Prostate gland (tissue), 2 donors: ENCODE measurements at regions not wholly inside any gene's neighbourhood (a gene's known extent, or its start where the extent isn't known, plus 50 kb on each side); places are given as distances from the start of the nearest gene placed in this dataset.

Experiments used
- DNase-seq: peaks from one replicate; pipeline ENCODE4 v3.0.0-alpha.2; 2019; ENCODE audit warnings: low spot score
- H3K27ac ChIP-seq, 2 donors: fragments of 200-600 bp; sonication (generic); 2 replicates each; pipeline ENCODE4 v1.5.1; 2017 to 2019
- H3K27me3 ChIP-seq: fragments of 200-600 bp; sonication (generic); replicated peaks from 2 replicates; pipeline ENCODE4 v1.5.1; 2019; ENCODE audit not compliant: insufficient read depth
- H3K36me3 ChIP-seq, 2 donors: fragments of 200-600 bp; sonication (generic); 1 replicate in 1 of 2; 2 replicates in 1 of 2; pipeline versions ENCODE4 v1.5.1 to v1.8.1; 2017 to 2019
- H3K4me1 ChIP-seq: fragments of 200-600 bp; sonication (generic); replicated peaks from 2 replicates; pipeline ENCODE4 v1.5.1; 2019
- H3K4me3 ChIP-seq, 2 donors: fragments of 200-600 bp; sonication (generic); 2 replicates each; pipeline ENCODE4 v1.5.1; 2017 to 2019
- H3K9me3 ChIP-seq: fragments of 200-600 bp; sonication (generic); 2 replicates; pipeline ENCODE4 v1.5.1; 2017
- CTCF ChIP-seq, 4 experiments: fragments of 200-600 bp in 2 of 4; fragments of 450-650 bp in 2 of 4; sonication (generic) in 2 of 4; IDR thresholded peaks; 1 replicate in 3 of 4; 2 replicates in 1 of 4; pipeline ENCODE4 v1.5.1; 2016 to 2019; ENCODE audit warnings: antibody characterized with exemption in 4 of 4, mild to moderate bottlenecking in 2 of 4, moderate library complexity in 2 of 4
- POLR2A ChIP-seq: fragments of 450-650 bp; IDR thresholded peaks from one replicate; pipeline ENCODE4 v1.6.1; 2016; ENCODE audit warnings: antibody characterized with exemption, mild to moderate bottlenecking
- POLR2AphosphoS5 ChIP-seq: sonication (generic); formaldehyde crosslinking; IDR thresholded peaks from one replicate; pipeline ENCODE4 v1.6.1; 2017; ENCODE audit warnings: antibody characterized with exemption
- WGBS: methylation state at CpG from one replicate; pipeline ENCODE4 v1.1.5; 2018; 5-methylcytosine and 5-hydroxymethylcytosine counted together
- intact Hi-C: fragments of 100-400 bp; cut with DNase I; formaldehyde crosslinking; loops from one replicate; pipeline ENCODE4 v1.14.2; 2022

- DNase-seq: no peak
- no peak overlapping the region for H3K4me3 ChIP-seq
- 90% methylated on average over 4 of the region's 4 CpGs for WGBS
- H3K9me3 ChIP-seq: no peaks in the 10 kb centered on the region
- H3K36me3 ChIP-seq: no peaks in the 10 kb centered on the region
- no peaks in the 10 kb centered on the region for H3K27me3 ChIP-seq
- H3K27ac ChIP-seq: no peak overlapping the region
- intact Hi-C loops: no loop called here
- TF ChIP-seq POLR2AphosphoS5: no peak
- TF ChIP-seq CTCF (IDR thresholded peaks at IDR 0.05): no peak
- no peak for TF ChIP-seq POLR2A
- H3K4me1 ChIP-seq: no peaks in the 10 kb centered on the region
Measured at GRCh38 chr1:94714552-94714951, 105.6 kb upstream of the SLC44A3 start.

- 96% methylated on average over 5 of the region's 5 CpGs for WGBS
- Histone ChIP-seq H3K4me3 (no peak overlapping the region), H3K27ac (peak overlapping the region in 1 of 2 donors; percentile 28), H3K9me3 (no peaks in the 10 kb centered on the region), H3K27me3 (no peaks in the 10 kb centered on the region), H3K36me3 (no peaks in the 10 kb centered on the region), H3K4me1 (no peaks in the 10 kb centered on the region)
- no peak for DNase-seq
- no peak for TF ChIP-seq CTCF (IDR thresholded peaks at IDR 0.05)
- no peak for TF ChIP-seq POLR2A
- TF ChIP-seq POLR2AphosphoS5: no peak
- intact Hi-C loops: no loop called here
Measured at GRCh38 chr1:94714152-94714551, 106.0 kb upstream of the SLC44A3 start.

- no peaks in the 10 kb centered on the region for H3K9me3 ChIP-seq
- peak; percentile 37 for DNase-seq
- peak overlapping the region in 1 of 2 donors; percentile 28 for H3K27ac ChIP-seq
- no peak overlapping the region for H3K4me3 ChIP-seq
- no peaks in the 10 kb centered on the region for H3K4me1 ChIP-seq
- peak; percentile 46 for TF ChIP-seq POLR2AphosphoS5
- no peak for TF ChIP-seq POLR2A
- H3K36me3 ChIP-seq: no peaks in the 10 kb centered on the region
- intact Hi-C loops: no loop called here
- H3K27me3 ChIP-seq: no peaks in the 10 kb centered on the region
- 73% methylated on average over 7 of the region's 7 CpGs for WGBS
Measured at GRCh38 chr1:94713472-94714141, 106.5 kb upstream of the SLC44A3 start.

- no peak for TF ChIP-seq POLR2AphosphoS5
- TF ChIP-seq POLR2A: no peak
- no peak for TF ChIP-seq CTCF (IDR thresholded peaks at IDR 0.05)
- 83% methylated on average over 8 of the region's 8 CpGs for WGBS
- no peak for DNase-seq
- intact Hi-C loops: no loop called here
- Histone ChIP-seq H3K27ac (no peak overlapping the region), H3K4me1 (peaks cover 14% of the 10 kb centered on the region), H3K36me3 (no peaks in the 10 kb centered on the region), H3K4me3 (no peak overlapping the region), H3K27me3 (no peaks in the 10 kb centered on the region), H3K9me3 (no peaks in the 10 kb centered on the region)
Measured at GRCh38 chr1:94709891-94710581, 110.1 kb upstream of the SLC44A3 start.

GRCh38 chr1:94708811-94709210, 111.3 kb upstream of the SLC44A3 start:
- DNase-seq: no peak
- H3K4me3 ChIP-seq: no peak overlapping the region
- no peaks in the 10 kb centered on the region for H3K36me3 ChIP-seq
- no peaks in the 10 kb centered on the region for H3K9me3 ChIP-seq
- H3K27me3 ChIP-seq: no peaks in the 10 kb centered on the region
- 94% methylated on average over 8 of the region's 8 CpGs for WGBS
- H3K4me1 ChIP-seq: peaks cover 14% of the 10 kb centered on the region
- intact Hi-C loops: no loop called here
- TF ChIP-seq CTCF (IDR thresholded peaks at IDR 0.05) (no peak), POLR2A (no peak), POLR2AphosphoS5 (no peak)
- H3K27ac ChIP-seq: no peak overlapping the region
